GM12864 (cell line): ENCODE measurements at regions not wholly inside any gene's neighbourhood (a gene's known extent, or its start where the extent isn't known, plus 50 kb on each side); places are given as distances from the start of the nearest gene placed in this dataset.

Experiments
- DNase-seq: peaks from one replicate; pipeline ENCODE4 v3.0.0-alpha.2; 2011; ENCODE audit warnings: low read depth
- H3K4me3 ChIP-seq: 2 replicates; pipeline ENCODE4 v1.5.1; 2011; ENCODE audit warnings: mild to moderate bottlenecking, low read depth, low read length, control low read depth
- CTCF ChIP-seq: IDR thresholded peaks from 2 replicates; pipeline ENCODE4 v1.5.1; 2011; ENCODE audit warnings: low read depth, mild to moderate bottlenecking, moderate library complexity, low read length, control low read depth, inconsistent platforms; ENCODE audit errors: missing control alignments

GRCh38 chr3:30081904-30082303 is 524.5 kb upstream of the TGFBR2 start:
- TF ChIP-seq CTCF, result no peak
- no peak overlapping the region for H3K4me3 ChIP-seq
- no peak for DNase-seq

GRCh38 chr3:30082652-30083051 is 523.7 kb upstream of the TGFBR2 start:
- no peak for TF ChIP-seq CTCF
- no peak for DNase-seq
- no peak overlapping the region for H3K4me3 ChIP-seq

GRCh38 chr3:30083315-30083714 is 523.1 kb upstream of the TGFBR2 start:
- TF ChIP-seq CTCF, result no peak
- no peak overlapping the region for H3K4me3 ChIP-seq
- no peak for DNase-seq

GRCh38 chr3:30084316-30084715 is 522.1 kb upstream of the TGFBR2 start:
- no peak for TF ChIP-seq CTCF
- no peak for DNase-seq
- no peak overlapping the region for H3K4me3 ChIP-seq

- H3K4me3 ChIP-seq, result no peak overlapping the region
- TF ChIP-seq CTCF, result no peak
- DNase-seq, result no peak
Observed at GRCh38 chr3:30084971-30085403, 521.4 kb upstream of the TGFBR2 start.

GRCh38 chr3:30085486-30085885 is 520.9 kb upstream of the TGFBR2 start:
- TF ChIP-seq CTCF, result no peak
- DNase-seq, result no peak
- H3K4me3 ChIP-seq, result no peak overlapping the region

DNA sequence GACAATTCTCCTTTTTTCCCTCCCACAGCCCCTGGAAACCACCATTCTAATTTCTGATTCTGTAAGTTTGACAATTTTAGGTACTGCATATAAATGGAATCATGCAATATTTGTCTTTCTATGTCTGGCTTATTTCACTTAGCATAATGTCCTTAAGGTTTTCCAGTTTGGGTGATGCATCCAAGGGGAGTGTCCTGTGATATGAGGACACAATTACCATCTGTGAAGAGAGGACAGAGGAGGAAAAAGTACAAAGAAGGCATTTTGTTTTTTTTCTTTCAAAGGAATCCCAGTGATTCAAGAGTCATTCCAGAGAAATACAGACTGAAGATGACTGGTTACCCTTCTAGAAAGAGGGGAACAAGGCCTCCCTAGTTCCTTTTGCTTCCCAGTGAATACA is 514.7 kb upstream of the TGFBR2 start:
- TF ChIP-seq CTCF, result no peak
- H3K4me3 ChIP-seq, result no peak overlapping the region
- DNase-seq, result no peak
